ENCODE measurements at regions not wholly inside any gene's neighbourhood (a gene's known extent, or its start where the extent isn't known, plus 50 kb on each side); places are given as distances from the start of the nearest gene placed in this dataset.
"Not testable (repeated sequence)": the region's sequence is repeated elsewhere in the genome, so short reads cannot be mapped to it uniquely, and the experiment has no call there.

- DNase-seq (ENCODE audit: low spot score, unreplicated experiment), result no peak
- no peak overlapping the region for H3K4me3 Mint-ChIP-seq (ENCODE audit: low read depth)
- no peak for TF ChIP-seq CTCF (IDR thresholded peaks at IDR 0.05; ENCODE audit: unreplicated experiment)
- peaks cover 7% of the 10 kb centered on the region for H3K4me1 Mint-ChIP-seq (ENCODE audit: low read depth)
- H3K27me3 Mint-ChIP-seq, result no peaks in the 10 kb centered on the region
- peaks cover 2% of the 10 kb centered on the region for H3K36me3 Mint-ChIP-seq (ENCODE audit: insufficient read depth)
- H3K27ac Mint-ChIP-seq, result peak overlapping the region; percentile 40
- peaks cover 22% of the 10 kb centered on the region for H3K9me3 Mint-ChIP-seq (ENCODE audit: low read depth)
Measured at GRCh38 chr3:165658027-165658426, 179.2 kb downstream of the BCHE start.

GRCh38 chr3:165653130-165653778, 184.0 kb downstream of the BCHE start:
- peaks cover 2% of the 10 kb centered on the region for H3K36me3 Mint-ChIP-seq (ENCODE audit: insufficient read depth)
- no peak for DNase-seq (ENCODE audit: low spot score, unreplicated experiment)
- TF ChIP-seq CTCF (IDR thresholded peaks at IDR 0.05; ENCODE audit: unreplicated experiment), result no peak

GRCh38 chr3:165649282-165649681, 187.9 kb downstream of the BCHE start:
- not testable (repeated sequence) for H3K4me3 Mint-ChIP-seq (ENCODE audit: low read depth); H3K27ac Mint-ChIP-seq; H3K27me3 Mint-ChIP-seq; H3K4me1 Mint-ChIP-seq (ENCODE audit: low read depth); DNase-seq (ENCODE audit: low spot score, unreplicated experiment); H3K9me3 Mint-ChIP-seq (ENCODE audit: low read depth); H3K36me3 Mint-ChIP-seq (ENCODE audit: insufficient read depth)

More at GRCh38 chr3:165653130-165653778, 184.0 kb downstream of the BCHE start:
- Mint-ChIP-seq H3K4me1 (ENCODE audit: low read depth) (peaks cover 5% of the 10 kb centered on the region), H3K27ac (no peak overlapping the region), H3K4me3 (ENCODE audit: low read depth) (no peak overlapping the region), H3K27me3 (no peaks in the 10 kb centered on the region), H3K9me3 (ENCODE audit: low read depth) (peaks cover 14% of the 10 kb centered on the region)

- Mint-ChIP-seq H3K9me3 (ENCODE audit: low read depth) (peaks cover 5% of the 10 kb centered on the region), H3K27me3 (no peaks in the 10 kb centered on the region), H3K27ac (no peak overlapping the region), H3K4me1 (ENCODE audit: low read depth) (peaks cover 12% of the 10 kb centered on the region), H3K36me3 (ENCODE audit: insufficient read depth) (no peaks in the 10 kb centered on the region), H3K4me3 (ENCODE audit: low read depth) (no peak overlapping the region)
- no peak for TF ChIP-seq CTCF (IDR thresholded peaks at IDR 0.05; ENCODE audit: unreplicated experiment)
- no peak for DNase-seq (ENCODE audit: low spot score, unreplicated experiment)
Measured at GRCh38 chr3:165645191-165645590, 192.0 kb downstream of the BCHE start.

- no peak for DNase-seq (ENCODE audit: low spot score, unreplicated experiment)
- Mint-ChIP-seq H3K27ac (no peak overlapping the region), H3K9me3 (ENCODE audit: low read depth) (peaks cover 5% of the 10 kb centered on the region), H3K36me3 (ENCODE audit: insufficient read depth) (no peaks in the 10 kb centered on the region), H3K4me1 (ENCODE audit: low read depth) (peaks cover 12% of the 10 kb centered on the region), H3K27me3 (no peaks in the 10 kb centered on the region), H3K4me3 (ENCODE audit: low read depth) (no peak overlapping the region)
- TF ChIP-seq CTCF (IDR thresholded peaks at IDR 0.05; ENCODE audit: unreplicated experiment), result no peak
Measured at GRCh38 chr3:165644331-165644730, 192.9 kb downstream of the BCHE start.

- Mint-ChIP-seq H3K9me3 (ENCODE audit: low read depth) (peaks cover 5% of the 10 kb centered on the region), H3K4me1 (ENCODE audit: low read depth) (peaks cover 12% of the 10 kb centered on the region), H3K36me3 (ENCODE audit: insufficient read depth) (no peaks in the 10 kb centered on the region), H3K27me3 (no peaks in the 10 kb centered on the region), H3K4me3 (ENCODE audit: low read depth) (no peak overlapping the region), H3K27ac (no peak overlapping the region)
- TF ChIP-seq CTCF (IDR thresholded peaks at IDR 0.05; ENCODE audit: unreplicated experiment), result no peak
- no peak for DNase-seq (ENCODE audit: low spot score, unreplicated experiment)
Measured at GRCh38 chr3:165643425-165643824, 193.8 kb downstream of the BCHE start.
